HG03342 (cell line): ENCODE measurements at regions not wholly inside any gene's neighbourhood (a gene's known extent, or its start where the extent isn't known, plus 50 kb on each side); places are given as distances from the start of the nearest gene placed in this dataset.
"Not testable (repeated sequence)": the region's sequence is repeated elsewhere in the genome, so short reads cannot be mapped to it uniquely, and the experiment has no call there.

ENCODE experiments used
- ATAC-seq: cut with Tn5 transposase; IDR thresholded peaks from one replicate; pipeline ENCODE4 v1.9.1; 2021; ENCODE audit warnings: mild to moderate bottlenecking, moderate library complexity; ENCODE audit not compliant: unreplicated experiment

- not testable (repeated sequence) for ATAC-seq
These were observed 143.6 kb upstream of the ERV3-1 start for GRCh38 chr7:65150105-65150504.

DNA sequence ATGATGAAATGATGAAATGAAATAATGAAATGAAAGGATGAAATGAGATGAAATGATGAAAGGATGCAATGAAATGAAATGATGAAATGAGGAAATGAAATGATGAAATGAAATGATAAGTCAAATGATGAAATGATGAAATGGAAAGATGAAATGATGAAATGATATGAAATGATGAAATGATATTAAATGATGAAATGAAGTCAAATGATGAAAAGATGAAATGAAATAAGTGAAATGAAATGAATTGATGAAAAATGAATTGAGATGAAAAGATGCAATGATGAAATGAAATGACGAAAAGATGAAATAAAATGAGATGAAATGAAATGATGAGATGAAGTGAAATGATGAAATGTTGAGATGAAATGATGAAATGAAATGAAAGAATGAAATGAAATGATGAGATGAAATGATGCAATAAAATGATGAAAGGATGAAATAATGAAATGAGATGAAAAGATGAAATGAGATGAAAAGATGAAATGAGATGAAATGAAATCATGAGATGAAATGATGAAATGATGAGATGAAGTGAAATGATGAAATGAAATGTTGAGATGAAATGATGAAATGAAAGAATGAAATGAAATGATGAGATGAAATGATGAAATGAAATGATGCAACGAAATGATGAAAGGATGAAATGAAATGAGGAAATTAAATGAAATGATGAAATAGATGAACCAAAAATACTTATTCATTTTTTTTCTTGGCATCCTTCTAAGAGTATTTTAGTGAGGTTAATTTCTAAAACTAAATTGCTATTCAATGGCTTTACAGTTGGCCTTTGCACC, 139.8 kb upstream of the ERV3-1 start:
- ATAC-seq, result not testable (repeated sequence)

GRCh38 chr7:65145710-65146109, 139.2 kb upstream of the ERV3-1 start:
- ATAC-seq, result not testable (repeated sequence)

DNA sequence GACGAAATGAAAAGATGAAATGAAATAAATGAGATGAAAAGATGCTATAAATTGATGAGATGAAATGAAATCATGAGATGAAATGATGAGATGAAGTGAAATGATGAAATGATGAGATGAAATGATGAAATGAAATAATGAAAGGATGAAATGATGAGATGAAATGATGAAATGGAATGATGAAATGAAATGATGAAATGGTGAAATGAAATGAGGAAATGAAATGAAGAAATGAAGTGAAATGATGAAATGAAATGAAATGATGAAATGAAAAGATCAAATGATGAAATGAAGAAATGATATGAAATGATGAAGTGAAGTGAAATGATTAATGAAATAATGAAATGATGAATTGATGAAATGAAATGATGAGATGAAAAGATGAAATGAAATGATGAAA, 138.5 kb upstream of the ERV3-1 start:
- ATAC-seq, result not testable (repeated sequence)

DNA sequence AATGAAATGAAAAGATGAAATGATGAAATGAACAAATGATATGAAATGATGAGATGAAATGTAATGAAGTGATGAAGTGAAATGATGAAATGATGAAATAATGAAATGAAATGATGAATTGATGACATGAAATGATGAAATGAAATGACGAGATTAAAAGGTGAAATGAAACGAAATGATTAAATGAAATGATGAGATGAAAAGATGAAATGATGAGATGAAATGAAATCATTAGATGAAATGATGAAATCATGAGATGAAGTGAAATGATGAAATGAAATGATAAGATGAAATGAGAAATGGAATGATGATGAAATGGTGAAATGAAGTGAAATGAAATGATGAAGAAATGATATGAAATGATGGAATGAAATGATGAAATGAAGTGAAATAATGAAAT, 138.1 kb upstream of the ERV3-1 start:
- ATAC-seq, result not testable (repeated sequence)

GRCh38 chr7:65144119-65144518, 137.6 kb upstream of the ERV3-1 start:
- not testable (repeated sequence) for ATAC-seq

- not testable (repeated sequence) for ATAC-seq
These were observed 135.4 kb upstream of the ERV3-1 start for GRCh38 chr7:65141894-65142293.

GRCh38 chr7:65141405-65141778, 134.9 kb upstream of the ERV3-1 start:
- not testable (repeated sequence) for ATAC-seq

GRCh38 chr7:65140543-65141404, 134.3 kb upstream of the ERV3-1 start:
- ATAC-seq, result not testable (repeated sequence)

GRCh38 chr7:65136850-65137249, 130.4 kb upstream of the ERV3-1 start:
- not testable (repeated sequence) for ATAC-seq

GRCh38 chr7:65133087-65133486, 126.6 kb upstream of the ERV3-1 start:
- not testable (repeated sequence) for ATAC-seq

- not testable (repeated sequence) for ATAC-seq
These were observed 125.8 kb upstream of the ERV3-1 start for GRCh38 chr7:65132256-65132655.

- ATAC-seq, result not testable (repeated sequence)
These were observed 120.9 kb upstream of the ERV3-1 start for GRCh38 chr7:65127364-65127763.

- ATAC-seq, result not testable (repeated sequence)
These were observed 118.1 kb upstream of the ERV3-1 start for GRCh38 chr7:65124600-65124999.

- not testable (repeated sequence) for ATAC-seq
These were observed 99.2 kb upstream of the ERV3-1 start for GRCh38 chr7:65105650-65106203.

- not testable (repeated sequence) for ATAC-seq
These were observed 94.0 kb upstream of the ERV3-1 start for GRCh38 chr7:65100499-65100898.

GRCh38 chr7:65081669-65082055, 75.2 kb upstream of the ERV3-1 start:
- ATAC-seq, result not testable (repeated sequence)

DNA sequence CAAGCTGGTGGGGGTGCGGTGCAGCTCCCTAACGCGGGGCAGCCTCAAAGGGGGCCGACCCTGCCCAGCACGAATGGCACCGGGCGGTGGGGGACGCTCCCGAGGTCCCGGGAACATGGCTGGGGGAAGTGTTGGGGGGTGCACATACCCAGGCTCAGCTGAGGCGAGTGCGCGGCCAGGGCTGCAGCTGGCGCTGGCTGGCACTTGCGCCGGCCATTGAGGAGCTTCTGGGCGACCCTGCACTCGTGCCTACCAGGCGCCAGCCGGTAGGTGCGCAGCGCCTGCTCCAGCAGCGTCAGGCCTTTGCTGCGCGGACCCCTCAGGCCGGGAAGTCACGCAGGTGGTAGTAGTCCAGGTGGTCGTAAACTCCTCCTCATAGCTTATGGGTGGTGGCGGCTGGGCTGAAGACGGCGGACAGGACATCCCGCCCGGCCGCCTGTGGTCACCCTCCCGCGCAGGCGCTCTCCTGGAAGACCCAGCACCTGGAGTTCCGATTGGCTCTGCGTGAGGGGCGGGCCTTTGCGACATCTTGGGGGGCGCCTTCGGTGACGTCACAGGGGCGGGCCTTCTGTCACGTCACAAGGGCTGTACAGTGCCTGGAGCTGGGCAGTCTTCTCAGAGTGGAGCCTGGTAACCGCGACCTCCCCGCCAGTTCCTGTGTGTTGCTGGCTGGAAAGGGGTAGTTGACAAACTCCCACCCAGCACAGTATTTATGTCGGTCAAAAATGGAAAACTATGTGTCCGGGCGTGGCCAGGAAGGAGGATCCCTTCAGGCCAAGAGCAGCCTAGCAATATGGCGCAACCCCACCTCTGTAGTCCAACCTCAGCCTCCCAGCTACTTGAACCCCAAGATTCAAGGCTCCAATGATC, 74.5 kb upstream of the ERV3-1 start:
- peak; percentile 100 for ATAC-seq

DNA sequence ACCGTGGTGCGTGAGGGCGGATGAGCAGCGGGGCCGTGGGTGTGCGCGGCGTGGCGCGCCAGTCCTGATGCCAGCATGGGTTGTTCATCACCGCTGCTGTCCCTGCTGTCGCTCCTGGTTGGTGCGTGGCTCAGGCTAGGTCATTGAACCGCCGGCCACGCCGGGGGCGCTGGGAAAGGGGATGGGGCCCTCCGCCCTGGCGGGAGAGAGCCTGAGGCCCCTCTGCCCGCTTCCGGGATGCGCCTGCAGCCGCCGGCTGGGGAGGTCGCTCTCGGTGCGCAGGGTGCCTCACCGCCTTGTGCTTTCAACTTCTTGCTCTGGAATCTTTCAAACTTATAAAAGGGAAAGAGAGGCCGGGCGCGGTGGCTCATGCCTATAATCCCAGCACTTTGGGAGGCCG, 68.5 kb upstream of the ERV3-1 start:
- ATAC-seq, result not testable (repeated sequence)

DNA sequence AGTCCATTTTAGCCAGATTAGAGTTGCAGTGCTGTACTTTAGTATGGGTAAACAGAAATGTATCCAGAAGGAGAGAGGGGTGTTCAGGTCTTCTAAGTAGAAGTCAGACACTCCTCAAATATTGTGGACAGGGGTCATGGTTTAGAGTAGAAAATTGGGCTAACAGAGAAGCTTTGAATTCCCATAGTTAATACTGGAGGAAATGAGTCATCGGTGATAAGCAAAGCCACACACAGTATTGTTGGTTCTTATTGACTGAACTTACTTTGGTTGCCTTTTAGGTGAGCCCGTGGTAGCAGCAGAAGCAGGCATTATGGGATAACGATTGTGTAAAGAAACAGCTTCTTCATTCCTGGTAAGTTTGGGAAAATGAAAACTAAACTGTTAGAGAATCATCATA, 66.7 kb upstream of the ERV3-1 start:
- ATAC-seq, result not testable (repeated sequence)
